GM04504 (cell line): ENCODE measurements at regions not wholly inside any gene's neighbourhood (a gene's known extent, or its start where the extent isn't known, plus 50 kb on each side); places are given as distances from the start of the nearest gene placed in this dataset.

Experiments used
- DNase-seq: peaks from one replicate; pipeline ENCODE4 v3.0.0-alpha.2; 2012; ENCODE audit warnings: low read depth

DNA sequence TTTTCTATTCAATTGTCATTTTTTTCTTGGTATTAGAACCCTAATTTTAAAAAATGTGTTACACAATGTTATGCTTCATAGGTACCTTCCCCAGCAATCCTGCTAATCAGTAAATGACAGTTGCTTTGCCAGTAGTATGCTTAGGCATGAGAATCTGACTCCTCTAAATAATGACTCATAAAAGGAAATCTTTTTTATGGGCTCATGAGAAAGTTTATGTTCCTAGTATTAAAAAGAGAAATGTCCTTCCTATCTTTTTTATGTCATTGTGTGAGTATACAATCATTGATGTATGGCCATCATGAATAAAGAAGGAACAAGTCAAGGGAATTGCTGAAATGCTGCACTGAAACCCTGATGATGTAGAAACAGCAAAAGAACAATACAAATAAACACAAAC lies 1237.7 kb upstream of the PCDH20 start:
- no peak for DNase-seq

DNA sequence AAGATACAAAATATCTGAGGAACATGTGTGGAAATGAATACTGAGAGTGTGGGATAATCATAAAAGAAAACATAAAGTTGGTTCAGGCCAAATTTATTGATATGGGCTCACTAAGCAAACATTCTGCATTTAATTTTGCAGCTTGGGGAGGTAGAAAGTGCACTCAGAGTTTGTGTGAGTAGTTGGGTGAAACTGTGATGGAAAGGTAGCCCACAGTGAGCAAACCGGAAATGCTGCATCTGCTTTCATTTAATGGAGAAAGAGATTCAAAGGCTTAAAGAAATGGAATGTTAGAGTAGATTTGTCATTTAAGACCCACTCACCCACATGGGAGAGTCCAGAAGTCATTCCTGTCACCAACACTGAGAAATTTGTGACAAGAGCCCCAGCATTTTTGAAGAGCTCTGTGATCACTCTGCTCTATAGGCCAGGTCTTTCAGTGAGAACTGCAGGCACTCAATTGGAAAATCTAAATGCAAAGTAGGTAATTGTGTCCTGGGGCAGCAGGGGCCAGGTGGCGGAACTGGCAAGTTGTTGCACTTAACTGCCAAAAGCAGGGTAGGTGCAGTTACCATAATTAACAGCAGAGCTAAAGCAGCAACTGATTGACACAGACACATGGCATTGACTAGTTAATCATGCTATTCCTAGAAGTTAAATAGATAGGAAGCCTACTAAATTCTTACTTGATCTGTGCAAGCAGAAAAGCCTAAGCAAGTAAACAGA lies 1228.3 kb upstream of the PCDH20 start:
- no peak for DNase-seq

DNA sequence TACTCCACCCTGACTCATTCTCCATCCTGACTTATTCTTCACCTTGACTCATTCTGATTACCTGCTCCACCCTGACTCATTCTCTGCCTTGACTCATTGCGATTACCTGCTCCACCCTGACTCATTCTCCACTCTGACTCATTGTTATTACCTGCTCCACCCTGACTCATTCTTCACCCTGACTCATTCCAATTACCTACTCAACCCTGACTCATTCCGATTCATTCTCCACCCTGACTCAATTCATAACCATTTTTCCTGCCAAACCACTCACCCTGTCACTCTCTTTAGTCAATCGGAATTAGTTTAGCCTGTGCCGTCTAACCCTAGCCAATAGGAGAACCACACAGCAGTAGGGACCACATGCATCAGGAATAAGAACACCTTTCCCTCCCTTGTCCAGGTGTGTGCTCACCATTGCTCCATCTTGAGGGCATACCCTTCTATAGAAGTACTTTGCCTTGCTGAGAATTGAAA lies 1227.4 kb upstream of the PCDH20 start:
- no peak for DNase-seq

DNA sequence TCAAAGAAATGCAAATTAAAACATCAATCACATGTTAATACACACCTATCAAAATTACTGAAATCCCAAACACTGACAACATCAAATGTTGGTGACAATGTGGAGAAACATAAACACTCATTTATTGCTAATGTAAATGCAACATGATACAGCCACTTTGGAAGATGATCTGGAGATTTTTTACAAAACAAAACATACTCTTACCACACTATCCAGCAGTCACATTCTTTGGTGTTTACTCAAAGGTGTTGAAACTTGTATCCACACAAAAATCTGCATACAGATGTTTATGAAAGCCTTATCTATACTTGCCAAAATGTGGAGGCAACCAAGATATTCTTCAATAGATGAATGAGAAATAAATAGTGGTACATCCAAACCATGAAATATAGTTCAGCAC lies 1219.5 kb upstream of the PCDH20 start:
- DNase-seq, result no peak

DNA sequence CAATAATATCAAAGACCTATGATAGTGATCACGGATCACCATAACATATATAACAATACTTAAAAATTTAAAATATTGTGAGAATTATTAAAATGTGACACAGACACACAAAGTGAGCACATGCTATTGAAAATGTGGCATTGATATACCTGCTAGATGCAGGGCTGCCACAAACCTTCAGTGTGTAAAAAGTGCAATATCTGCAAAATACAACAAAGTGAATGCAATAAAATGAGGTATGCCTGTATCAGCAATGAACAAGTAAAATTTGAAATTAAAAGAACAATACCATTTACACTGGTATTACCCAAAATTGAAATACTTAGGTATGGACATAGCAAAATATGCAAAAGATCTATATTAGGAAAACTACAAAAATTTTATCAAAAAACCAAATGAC lies 1217.8 kb upstream of the PCDH20 start:
- DNase-seq, result no peak

DNA sequence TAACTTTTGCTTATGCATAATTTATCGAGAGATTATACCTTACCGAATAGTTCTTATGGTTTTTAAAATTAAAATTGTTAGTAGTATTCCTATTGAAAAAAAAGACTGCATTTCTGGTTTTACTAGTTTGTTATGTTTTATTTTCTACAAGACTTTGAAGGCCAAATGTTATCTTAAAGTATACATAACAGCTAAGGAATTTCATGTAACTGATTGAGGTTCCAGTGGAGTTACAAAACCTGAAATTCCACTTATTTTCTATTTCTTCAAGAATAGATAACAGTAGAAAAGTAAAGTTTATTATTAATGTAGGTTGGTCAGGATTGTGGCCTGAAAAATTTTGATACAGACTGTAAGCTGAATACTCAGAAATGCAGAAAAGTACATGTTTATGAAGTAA lies 1216.0 kb upstream of the PCDH20 start:
- DNase-seq, result no peak

DNA sequence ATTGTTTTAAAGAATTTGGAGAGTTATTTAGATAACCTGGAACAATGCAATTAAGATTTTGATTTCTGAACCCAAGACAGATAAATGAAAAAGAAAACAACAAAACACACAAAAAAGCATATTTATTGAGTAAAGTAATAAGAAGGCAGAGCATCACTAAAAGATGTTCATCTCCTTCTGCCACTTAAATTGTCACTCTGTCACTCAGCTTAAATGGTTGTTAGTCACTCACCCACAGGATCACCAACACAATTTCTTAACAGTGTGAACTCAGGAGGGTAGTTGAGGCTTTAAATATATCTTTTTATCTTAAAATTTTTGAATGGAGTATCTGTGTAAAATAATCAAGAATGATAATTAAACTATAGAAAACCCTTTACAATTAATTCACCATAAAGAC lies 1215.5 kb upstream of the PCDH20 start:
- no peak for DNase-seq

DNA sequence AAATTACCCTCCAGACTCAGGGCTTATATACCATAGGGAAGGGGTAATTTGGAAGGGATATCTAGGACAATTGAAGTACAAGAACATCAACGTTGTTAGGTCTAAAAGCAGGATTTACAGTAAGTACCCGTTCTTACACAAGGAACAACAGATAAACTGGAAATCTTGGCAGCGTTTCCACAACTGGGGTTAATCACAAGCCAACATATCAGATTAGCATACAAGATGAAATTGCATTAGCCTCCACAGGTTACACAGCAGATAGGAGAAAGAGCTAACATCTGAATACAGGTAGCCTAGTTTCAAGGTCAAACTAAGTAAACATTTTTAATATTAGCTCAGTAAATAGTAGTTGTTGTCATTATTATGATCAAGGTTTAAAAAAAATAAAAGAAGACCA lies 1214.0 kb upstream of the PCDH20 start:
- DNase-seq, result no peak

DNA sequence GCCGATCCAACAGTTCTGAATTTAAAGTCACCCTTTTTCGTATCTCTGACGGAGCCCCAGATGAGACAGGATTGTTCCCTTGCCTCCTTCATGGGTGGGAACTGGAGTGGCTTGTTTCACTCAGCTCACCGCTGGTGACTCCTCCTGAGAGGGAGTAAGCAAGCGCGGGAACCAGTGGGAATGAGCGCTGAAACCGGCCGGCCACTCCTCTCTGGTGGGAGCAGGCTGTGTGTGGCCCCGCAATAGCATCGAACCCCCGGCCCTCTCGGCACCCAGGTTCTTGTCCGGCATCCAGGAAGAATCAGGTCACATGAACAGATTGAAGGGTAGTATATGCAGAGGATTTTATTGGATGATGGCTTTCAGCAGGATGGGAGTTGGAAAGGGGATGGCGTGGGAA lies 1211.6 kb upstream of the PCDH20 start:
- no peak for DNase-seq

DNA sequence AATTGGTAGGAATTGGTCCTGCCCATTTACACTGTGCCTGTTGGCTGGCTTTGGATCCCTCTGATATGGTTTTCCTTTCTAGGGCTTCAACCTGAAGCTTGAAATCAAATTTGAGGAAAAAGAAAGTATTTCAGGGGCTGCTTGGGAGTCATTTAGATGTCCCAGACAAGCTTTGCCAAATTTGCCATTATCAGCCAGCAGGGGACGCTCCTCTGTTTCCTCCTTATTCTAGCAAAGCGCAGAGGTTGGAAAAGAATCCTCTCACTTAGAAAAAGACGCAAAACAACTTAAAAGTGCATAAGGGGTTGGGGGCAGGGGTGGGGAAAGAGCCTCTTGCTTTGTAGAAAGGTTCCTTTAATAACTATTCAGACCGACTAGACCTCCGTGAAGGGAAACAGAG lies 1211.1 kb upstream of the PCDH20 start:
- no peak for DNase-seq

DNA sequence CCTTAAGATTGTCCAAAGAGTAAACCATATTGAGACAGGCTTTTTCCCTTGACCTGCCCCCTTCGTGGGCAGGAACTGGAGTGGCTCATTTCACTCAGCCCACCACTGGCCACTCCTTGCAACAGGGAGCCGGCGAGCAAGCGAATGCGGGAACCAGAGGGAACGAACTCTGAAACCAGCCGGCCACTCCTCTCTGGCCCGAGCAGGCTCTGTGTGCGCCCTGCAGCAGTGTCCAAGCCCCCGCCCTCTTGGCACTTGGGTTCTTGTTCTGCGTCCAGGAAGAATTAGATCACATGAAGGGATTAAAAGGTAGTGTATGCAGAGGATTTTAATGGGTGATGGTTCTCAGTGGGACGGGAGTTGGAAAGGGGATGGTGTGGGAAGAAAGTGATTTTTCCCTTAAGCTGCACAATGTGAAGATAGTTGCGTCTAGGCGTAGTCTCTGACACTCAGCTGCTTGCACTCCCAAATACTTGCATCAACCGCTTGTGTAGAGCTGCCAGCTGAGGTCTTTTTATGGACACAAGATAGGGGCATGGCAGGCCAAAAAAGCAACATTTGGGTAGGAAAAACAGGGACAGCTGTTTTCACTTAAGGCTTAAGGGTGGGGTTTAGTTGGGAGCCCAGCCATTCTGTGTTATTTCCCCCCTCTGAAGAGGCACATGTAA lies 1209.7 kb upstream of the PCDH20 start:
- DNase-seq, result no peak

DNA sequence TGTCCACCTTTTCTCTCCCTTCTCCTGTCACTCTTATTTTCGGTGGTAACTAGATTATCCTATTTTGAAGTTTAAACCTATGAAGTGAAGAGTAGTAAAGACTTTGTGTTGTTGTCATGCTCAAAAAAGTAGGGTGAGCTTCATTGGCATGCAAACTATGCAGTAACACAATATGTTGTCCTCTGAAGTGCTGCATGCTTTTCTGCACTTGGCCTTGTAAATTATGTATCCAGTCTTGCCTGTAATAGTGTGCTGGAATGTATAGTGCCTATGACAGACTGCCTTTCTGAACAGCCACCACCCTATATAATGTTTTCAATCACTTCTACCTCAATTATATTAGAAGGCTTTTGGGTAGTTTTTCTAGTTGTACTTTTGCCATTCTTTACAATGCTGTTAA lies 1198.2 kb upstream of the PCDH20 start:
- DNase-seq, result no peak

DNA sequence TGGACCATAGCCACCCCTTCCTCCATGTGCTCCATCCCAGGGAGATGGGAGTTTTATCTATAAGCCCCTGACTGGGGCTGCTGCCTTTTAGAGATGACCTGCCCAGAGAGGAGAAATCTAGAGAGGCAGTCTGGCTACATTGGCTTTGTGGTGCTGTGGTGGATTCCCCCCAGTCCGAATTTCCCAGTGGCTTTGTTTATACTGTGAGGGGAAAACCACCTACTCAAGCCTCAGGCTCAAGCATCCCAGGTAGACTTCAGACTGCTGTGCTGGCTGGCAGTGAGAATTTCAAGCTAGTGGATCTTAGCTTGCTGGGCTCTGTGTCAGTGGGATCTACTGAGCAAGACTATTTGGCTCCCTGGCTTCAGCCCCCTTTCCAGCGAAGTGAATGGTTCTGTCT lies 1195.7 kb upstream of the PCDH20 start:
- no peak for DNase-seq

DNA sequence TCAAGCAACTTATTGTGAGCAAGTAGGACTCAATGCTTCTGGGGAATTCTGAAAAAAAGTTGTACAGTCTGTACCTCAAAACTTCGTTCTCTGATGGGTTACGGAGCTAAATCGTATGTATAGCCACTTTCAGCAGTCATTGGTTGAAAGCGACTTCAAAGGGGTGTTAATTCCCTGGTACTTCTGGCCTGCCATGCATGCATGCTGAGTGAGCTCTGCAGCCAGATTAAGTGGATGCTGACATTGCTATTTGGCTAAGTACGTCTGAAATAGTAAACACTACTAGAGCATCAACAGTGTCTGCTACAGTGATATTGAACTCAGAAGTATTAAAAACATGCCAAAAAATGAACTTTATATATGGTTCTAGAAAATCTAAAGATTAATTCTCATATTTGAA lies 1183.1 kb upstream of the PCDH20 start:
- DNase-seq, result no peak

DNA sequence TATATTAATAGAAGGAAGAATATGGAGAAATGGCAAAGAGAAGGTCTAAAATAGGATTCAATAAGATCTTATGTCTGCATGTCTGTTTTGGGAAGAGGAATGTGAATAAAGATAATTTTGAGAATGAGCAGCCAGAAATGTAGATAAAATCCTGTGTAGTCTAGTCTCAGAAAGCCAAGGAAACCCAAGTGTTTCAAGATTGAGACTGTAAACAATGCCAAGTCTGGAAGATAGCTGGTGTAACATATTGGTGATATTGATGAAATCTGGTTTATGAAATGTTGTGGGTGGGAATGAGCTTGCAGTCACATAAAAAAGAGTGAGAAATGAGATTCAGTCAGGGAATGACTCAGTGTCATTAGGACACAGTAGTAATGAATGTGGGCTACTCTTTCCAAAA lies 1180.3 kb upstream of the PCDH20 start:
- DNase-seq, result no peak

DNA sequence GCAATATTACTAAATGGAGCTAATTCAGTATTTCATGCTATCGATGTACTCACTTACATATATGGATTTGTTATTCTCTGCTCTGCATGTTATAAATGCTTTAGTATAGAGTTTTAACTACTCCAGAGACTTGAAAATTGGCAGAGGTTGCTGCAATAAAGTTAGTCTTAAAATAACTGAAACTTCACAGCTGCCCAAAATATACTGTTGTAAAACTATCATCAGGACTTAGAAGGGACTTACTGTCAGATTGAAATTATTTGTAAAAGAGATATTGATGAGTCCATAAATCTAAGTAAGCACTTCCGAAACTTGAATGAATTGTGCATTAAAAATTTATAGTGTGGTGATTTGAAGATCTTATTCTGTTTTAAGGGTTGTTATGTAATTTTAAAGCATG lies 1178.2 kb upstream of the PCDH20 start:
- no peak for DNase-seq

DNA sequence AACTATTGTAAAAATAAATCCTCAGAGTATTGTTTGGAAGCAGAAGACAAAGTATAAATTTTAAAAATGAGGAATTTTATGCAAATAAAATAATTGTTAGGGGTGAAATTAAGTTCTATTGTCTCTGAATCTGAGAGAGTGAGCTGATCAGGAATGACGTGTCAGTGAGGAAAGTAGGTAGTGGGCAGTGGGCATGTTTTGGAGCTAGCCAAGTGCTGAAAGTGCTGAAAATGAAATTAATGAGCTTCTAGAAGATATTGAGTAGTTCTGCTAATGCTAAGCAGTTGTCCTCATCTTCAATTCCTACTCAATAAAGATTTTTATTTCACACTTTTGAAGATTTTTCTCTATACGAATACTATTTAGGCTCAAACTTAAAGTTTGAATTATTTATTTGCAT lies 1167.8 kb upstream of the PCDH20 start:
- DNase-seq, result no peak

DNA sequence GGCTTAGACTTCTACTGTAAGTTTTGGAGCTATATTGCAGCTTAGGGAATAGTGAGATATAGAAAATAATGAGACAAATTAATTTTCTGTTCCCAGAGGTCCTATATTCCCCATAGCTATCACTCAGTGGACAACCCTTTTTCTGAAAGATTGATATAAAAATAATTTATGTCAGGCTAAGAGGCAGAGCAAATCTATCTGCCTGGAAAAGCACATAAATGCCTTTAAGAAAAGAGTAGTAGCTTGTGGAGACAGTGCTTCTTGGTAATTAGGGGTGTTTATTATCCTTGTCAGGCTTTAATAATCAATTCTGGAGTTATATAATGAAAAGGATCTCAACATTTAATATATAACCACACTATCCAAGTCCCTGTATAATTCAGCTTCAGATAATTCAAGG lies 1162.8 kb upstream of the PCDH20 start:
- no peak for DNase-seq

DNA sequence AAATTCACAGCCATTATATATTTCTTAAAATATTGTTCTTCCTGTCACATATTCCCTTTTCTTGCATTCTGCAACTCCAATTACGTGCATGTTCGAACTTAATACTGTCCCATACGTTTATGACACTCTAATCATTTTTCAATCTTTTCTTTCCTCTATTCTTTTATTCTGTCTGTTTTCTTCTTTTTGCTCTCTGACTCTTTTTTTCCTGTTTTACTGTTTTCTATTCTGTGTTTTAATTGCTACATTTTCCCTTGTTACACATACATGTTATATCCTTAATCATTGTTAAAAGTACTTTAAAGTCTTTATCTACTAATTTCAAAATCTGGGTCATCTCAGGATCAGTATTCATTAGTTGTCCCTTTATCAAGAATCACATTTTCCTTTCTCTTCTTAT lies 1149.1 kb upstream of the PCDH20 start:
- DNase-seq, result no peak

DNA sequence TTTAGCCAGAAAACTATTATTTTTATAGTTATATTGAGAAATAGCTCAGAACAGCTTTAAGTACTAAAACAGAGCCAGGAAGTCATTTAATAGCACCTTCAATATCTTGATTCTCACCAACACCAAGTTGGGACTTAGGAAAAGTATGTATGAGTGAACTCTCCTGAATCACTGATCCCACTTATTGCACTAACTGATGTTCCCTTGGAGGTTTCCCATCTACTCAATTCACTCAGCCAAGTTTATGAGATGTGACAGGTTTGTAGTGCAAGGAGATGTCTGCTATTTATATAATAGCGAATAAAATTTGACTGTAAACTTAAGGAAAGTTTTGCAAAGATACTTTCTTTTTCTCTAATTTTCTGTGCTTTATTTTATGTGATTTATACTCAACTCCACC lies 1147.6 kb upstream of the PCDH20 start:
- no peak for DNase-seq

DNA sequence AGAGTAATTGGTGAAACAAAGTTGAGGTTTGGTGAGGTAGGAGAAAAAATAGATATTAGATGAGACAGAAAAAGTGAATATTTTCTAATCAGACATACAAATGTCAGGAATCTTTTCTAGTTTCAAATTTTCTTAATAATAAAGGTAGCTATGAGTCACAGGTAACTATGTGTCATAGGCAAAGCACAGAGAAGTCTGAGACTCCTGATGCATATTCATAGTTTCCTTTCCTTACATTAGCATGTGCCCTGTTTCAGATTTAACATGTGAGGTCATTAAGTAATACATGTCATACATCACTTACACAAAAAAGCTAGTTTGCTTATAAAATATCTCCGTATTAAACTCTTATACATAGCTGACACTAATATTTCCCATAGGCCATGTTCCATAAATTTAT lies 1141.3 kb upstream of the PCDH20 start:
- DNase-seq, result no peak

DNA sequence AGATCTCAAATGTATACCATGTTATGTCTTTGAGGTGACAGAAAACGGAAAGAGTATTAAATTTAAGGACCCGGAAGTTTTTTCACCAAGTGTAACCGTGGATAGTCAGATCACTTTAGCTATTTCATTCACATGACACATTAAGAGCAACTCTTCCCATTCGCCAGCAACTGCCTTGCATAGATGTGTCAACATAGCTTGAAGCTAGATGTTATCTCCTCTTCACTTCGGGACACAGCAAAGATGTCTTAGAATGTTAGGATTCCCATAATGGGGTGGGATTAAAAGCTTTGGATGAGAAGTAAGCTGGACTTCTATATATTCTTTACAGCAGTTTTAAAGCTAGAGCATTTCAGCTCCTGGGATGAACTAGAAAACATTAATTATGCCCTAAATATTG lies 1135.9 kb upstream of the PCDH20 start:
- DNase-seq, result no peak

DNA sequence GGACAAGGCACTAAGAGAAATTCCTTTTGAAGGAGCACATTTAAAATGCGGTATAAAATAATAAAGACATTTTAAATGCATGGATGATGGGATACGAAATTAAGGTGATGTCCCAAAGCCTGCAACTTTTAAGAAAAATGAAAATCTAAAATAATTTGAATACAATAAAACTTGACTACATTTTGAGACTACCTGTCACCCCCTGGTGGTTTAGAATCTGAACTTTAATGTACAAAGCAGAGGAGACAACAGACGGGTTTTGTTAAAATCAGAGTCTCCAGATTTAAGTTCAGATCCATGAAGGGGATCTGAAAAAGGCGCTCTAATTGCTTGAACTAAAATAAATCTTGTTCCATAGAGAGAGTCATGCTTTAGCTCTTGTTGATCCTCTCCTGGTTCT lies 1129.3 kb upstream of the PCDH20 start:
- no peak for DNase-seq

DNA sequence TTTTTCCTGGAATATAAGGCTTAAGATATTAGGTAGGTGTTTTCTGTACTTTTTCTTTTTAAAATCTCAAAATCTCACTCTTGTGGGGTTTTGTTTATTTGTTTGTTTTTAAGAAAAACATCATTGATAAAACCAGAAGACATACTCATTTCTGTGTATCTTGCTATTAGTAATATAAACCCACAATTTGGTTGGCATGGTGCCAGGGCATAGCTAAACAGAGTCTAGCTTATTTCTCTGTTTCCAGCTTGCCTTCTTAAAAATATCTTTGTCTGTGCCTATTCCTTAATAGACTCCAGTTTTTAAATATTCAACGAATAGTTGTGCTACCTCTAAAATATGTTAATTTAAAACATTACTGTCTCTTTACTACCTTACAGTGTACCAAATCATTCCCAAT lies 1121.9 kb upstream of the PCDH20 start:
- DNase-seq, result no peak
